NCI-H146 treated with DMSO at 0.1 percent for 48 hours (cell line): ENCODE measurements at regions not wholly inside any gene's neighbourhood (a gene's known extent, or its start where the extent isn't known, plus 50 kb on each side); places are given as distances from the start of the nearest gene placed in this dataset.
"Not testable (repeated sequence)": the region's sequence is repeated elsewhere in the genome, so short reads cannot be mapped to it uniquely, and the experiment has no call there.

Experiments used
- DNase-seq: peaks from one replicate; lab custom pipeline; 2025; ENCODE audit not compliant: unreplicated experiment; lab: John Stamatoyannopoulos, UW

DNA sequence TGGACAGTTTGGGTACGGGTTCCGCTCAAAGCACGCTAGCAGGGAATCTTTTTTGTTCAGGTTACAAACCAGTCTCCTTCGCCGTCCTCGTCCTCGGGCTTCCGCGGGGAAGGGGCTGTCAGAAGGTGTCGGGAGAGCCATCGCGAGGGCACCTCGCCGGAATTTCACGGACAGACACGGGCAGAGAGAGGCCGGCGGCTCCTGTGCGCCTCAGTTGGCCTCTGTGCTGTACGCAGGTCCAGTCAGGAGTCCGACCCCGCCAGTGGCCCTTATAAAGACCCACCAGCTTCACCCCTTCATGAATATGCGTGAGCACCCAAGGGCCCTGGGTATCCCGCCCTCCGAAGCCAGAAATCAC, 362.1 kb upstream of the DEFB115 start:
- DNase-seq = not testable (repeated sequence)

DNA sequence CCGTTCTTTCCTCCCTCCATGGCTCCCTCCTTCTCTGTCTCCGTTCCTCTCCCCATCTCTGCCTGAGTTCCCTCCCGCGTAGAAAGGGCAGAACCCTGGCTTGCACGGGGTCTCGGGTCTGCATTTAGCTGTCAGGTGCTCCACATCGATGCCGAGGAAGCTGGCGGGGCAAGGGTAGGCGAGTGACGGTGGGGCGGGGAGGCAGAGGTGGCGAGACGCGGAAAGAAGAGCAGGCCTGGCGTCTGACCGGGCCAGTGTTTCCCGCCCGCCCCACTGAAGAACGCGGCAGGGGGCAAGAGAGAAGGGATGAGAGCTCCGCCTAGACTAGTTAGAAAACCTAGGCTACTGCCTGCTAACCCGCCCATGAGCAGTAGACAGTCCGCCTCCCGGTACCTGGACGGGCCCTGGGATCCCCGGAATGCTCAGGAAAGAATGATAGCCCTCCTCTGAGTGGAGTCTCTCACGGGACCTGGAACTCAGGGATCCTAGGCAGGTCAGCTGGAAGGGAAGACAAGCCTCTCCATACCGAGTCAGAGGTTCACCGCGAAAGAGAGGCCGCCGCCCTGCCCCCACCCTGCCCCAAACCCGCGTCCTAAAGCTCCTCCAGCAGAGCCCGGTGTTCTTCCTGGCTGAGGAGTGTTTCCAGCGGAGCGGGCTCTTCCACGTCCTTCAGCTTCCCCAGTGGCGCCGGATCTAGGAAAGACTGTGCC, 357.9 kb upstream of the DEFB115 start:
- DNase-seq = not testable (repeated sequence)

DNA sequence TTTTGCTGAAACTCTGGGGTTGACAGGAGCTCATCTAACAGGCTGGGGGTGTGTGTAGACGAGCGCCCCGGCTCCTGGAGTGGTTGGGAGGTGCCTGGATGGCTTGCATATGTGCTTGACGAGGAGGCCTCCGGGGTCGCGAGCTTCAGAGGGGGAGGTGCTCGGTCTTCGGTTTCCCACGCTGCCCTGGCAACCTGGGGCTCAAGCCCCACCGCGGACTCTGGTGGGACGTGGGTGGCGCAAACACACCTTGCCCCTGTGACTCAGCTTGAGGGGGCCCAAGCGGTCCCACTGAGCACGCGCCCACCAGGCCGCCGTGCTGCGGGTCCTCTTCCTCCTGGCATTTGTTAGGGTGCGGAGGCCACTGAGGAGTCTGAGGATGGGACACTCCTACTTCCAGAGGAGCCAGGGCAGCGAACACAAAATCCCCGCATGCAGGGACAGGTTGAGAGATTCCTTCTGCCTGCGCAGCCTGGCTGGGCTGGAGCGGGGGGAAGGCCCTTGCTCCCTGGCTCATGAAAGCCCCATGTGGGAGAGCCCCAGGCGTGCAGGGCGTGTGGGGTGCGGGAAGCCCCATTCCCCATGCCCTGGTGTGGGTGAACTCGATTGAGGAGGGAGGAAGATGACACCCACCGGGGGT, 357.3 kb upstream of the DEFB115 start:
- not testable (repeated sequence) for DNase-seq

DNA sequence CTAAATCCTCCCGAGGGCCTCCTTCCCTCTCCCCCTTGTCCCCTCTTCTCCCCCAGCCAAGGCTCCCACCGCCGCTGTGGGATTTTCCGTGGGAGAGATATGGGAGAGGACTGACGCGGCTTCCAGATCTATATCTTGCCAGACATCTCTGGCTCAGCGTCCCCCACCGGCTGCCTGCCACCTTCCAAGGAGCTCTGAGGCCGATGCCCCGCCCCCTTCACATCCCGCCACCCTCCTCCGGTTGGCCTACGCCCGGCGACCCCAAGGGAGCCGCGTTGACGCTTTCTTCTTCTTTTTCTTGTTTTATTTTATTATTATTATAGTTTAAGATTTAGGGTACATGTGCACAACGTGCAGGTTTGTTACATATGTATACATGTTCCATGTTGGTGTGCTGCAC, 352.2 kb upstream of the DEFB115 start:
- DNase-seq = not testable (repeated sequence)

DNA sequence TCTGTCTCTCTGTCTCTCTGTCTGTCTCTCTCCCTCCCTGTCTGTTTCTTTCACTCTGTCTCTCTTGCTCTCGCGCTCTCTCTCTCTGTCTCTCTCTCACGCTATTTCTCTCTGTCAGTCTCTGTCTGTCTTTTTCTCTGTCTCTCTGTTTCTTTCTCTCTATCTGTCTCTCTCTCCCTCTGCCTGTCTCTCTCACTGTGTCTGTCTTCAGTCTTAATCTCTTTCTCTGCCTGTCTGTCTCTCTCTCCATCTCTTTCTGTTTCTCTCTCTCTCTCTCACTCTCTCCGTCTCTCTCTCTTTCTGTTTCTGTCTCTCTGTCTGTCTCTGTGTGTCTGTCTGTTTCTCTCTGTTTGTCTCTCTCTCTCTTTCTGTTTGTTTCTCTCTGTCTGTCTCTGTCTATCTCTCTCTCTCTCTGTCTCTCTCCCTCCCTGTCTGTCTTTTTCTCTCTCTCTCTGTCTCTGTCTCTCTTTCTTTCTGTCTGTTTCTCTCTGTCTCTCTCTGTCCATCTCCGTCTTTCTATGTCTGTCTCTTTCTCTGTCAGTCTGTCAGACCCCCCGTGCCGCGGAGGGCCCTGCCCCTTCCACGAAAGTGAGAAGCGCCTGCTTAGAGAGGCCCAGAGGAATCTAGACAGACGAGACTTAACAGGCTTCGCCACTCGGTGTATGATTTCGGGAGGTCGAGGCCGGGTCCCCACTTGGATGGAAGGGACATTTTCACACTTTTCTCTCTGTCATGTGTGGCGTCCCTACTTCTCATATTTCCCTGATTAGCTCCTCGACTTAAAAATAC, 346.3 kb upstream of the DEFB115 start:
- no peak for DNase-seq

DNA sequence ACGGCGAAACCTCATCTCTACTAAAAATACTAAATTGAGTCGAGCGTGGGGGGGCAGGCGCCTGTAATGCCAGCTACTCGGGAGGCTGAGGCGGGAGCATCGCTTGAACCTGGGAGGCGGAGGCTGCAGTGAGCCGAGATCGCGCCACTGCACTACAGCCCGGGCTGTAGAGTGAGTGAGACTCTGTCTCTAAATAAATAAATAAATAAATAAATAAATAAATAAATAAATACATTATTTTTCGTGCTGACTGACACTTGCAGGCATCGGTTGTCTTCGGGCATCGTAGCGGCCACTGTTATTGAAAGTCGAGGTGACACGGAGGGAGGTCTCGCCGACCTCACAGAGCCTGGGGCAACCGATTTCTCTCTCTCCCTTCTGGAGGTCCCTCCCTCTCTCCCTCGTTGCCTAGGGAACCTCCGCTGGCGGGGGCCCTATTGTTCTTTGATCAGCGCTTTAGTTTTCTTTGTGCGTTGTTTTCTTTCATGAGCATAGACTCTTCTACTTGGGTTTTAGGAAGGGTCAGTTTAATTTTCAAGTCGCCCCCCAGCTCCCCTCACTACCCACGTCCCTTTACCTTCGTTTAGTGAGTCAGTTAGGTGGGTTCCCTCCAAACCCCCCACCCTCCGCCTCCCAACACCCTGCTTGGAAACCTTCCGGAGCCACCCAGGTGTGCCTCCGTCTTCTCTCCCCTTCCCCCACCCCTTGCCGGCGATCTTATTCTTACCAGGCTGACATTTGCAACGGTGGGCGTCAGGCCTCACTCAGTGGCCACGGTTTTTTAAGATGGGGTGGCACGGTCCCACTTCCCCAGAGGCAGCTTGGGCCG, 345.4 kb upstream of the DEFB115 start:
- DNase-seq = not testable (repeated sequence)

DNA sequence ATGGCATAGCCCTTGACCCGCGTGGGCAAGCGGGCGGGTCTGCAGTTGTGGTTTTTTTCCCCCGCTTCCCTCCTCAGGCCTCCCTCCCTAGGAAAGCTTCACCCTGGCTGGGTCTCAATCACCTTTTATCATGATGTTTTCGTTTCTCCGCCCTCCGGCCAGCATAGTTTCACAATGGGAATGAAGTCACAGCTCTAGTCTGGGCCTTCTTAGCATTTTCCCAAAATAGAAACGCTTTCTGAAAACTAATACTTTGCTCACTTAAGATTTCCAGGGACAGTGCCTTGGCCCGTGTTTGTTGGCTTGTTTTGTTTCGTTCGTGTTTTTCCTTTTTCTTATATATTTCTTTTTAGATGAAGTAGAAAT, 344.8 kb upstream of the DEFB115 start:
- DNase-seq = not testable (repeated sequence)

DNA sequence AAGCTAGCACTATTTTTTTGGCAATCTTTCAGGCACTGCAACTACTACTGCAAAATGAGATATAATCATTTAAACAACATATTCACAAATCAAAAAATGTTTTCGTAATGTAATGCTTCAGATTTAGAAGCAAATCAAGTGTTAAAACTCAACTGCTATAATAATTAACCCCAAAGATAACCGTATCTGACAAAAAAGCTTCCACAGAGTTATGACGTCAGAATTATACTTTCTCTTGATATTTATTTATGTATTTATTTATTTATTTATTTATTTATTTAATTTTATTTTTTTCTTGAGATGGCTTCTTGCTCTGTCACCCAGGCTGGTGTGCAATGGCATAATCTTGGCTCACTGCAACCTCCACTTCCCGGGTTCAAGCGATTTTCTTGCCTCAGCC, 341.1 kb upstream of the DEFB115 start:
- not testable (repeated sequence) for DNase-seq

DNA sequence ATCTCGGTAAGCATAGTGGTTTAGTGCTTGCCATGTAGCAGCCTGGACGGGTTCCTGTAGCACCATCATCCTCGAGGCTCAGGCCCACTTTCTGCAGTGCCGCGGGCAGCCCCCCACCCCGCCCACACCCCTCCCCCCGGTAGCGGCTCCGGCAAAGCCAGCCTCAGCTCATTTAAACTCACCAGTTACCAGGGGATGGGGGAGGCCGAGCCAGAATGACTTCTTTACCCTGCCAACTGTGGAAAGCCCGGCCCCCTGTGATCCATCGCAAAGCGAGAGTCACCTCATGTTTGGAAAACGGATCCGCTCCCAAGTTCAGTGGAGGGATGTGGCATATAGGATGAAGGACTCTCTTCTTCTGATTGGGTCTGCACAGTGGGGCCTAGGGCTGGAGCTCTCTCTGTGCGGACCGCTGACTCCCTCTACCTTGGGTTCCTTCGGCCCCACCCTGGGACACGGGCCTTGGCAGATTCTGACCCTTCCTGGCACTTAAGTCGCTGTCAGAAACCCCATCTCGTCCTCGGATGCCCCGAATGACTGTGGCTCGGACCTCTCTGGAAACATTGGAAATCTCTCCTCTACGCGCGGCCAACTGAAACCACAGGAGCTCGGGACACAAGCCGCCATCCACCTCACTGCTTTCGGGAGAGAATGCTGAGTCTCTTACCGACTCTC, 337.8 kb upstream of the DEFB115 start:
- DNase-seq = no peak

DNA sequence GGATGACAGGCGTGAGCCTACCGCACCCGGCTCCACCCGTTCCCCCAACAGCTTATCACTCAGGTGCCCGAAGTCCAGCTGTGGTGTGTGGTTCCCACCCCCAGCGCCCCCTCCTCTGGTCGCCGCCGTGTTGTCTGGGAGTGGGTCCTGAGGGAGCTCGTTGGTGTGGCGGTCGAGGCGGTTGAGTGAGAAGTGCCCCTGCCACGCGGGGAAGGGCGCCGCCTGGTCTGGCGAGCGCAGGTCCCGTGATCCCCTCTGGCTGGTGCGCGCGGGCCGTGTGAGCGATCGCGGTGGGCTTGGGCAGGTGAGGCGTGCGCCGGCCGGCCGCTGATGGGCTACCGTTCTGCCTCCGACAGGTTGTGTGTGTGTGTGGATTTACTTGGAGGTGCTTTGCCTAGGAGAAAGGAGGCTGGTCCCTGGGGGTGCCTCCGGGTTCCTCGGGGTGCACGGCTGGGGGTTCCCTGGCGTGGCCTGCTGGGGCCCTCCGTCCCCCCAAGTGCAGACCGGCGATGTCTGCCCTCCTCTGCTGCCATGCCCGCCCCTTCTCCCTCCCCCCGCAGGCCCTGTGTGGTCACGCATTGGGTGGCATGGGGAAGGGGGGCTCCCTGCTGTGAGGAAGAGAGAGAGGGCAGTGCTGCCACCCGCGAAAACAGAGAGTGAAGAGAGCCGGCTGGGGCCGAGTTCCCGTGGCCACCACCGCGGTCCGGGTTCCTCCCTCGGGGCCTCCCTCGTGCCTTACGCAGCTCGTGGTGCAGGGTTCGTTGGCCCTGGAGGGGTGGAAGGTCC, 336.0 kb upstream of the DEFB115 start:
- no peak for DNase-seq

DNA sequence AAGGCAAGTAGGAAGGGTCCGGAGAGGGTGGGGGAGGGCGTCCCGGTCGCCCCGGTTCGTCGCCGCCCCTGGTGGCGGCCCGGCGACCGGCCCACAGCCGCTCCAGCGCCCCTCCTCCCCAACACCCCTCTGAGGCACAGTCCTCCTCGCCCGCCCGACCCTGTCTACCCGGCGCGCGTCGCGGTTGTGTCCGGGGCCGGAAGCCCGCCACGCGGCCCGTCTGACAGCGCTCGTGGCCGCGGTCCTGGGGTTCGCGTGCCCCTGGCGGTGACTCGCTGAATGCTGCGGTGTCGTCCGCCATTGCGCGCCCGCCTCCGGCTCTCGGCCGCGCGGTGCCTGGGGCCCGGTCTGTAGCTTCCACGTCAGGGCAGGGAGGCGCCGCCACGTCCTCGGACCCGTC, 335.3 kb upstream of the DEFB115 start:
- DNase-seq = no peak

DNA sequence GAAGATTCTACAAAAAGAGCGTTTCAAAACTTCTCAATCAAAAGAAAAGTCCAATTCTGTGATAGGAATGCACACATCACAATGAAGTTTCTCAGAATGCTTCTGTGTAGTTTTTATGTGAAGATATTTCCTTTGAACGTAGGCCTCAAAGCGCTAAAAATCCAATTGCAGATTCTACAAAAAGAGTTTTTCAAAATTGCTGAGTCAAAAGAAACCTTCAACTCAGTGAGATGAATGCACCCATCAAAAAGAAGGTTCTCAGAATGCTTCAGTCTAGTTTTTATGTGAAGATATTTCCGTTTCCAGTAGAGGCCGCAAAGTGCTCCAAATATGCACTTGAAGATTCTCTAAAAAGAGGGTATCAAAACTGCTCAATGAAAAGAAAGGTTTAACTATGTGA, 319.7 kb upstream of the DEFB115 start:
- DNase-seq = no peak

DNA sequence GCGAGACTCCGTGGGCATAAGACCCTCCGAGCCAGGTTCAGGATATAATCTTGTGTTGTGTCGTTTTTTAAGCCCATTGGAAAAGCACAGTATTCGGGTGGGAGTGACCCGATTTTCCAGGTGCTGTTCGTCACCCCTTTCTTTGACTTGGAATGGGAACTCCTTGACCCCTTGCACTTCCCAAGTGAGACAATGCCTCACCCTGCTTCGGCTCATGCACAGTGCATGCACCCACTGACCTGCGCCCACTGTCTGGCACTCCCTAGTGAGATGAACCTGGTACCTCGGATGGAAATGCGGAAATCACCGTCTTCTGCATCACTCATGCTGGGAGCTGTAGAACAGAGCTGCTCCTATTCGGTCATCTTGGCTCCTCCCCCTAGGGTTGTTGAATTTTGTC, 307.7 kb upstream of the DEFB115 start:
- no peak for DNase-seq

DNA sequence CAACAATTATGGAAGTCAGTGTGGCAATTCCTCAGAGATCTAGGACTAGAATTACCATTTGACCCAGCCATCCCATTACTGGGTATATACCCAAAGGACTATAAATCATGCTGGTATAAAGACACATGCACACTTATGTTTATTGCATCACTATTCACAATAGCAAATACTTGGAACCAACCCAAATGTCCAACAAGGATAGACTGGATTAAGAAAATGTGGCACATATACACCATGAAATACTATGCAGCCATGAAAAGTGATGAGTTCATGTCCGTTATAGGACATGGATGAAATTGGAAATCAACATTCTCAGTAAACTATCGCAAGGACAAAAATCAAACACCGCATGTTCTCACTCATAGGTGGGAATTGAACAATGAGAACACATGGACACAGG, 306.4 kb upstream of the DEFB115 start:
- DNase-seq = not testable (repeated sequence)

DNA sequence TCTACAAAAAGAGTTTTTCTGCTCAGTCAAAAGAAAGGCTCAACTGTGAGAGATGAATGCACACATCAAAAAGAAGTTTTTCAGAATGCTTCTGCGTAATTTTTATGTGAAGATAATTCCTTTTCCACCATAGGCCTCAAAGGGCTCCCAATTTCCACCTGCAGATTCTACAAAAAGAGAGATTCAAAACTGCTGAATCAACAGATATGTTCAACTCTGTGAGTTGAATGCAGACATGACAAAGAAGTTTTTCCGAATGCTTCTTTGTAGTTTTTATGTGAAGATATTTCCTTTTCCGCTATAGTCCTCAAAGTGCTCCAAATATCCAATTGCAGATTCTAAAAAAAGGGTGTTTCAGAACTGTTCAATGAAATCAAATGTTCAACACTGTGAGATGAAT, 300.8 kb upstream of the DEFB115 start:
- DNase-seq = not testable (repeated sequence)

DNA sequence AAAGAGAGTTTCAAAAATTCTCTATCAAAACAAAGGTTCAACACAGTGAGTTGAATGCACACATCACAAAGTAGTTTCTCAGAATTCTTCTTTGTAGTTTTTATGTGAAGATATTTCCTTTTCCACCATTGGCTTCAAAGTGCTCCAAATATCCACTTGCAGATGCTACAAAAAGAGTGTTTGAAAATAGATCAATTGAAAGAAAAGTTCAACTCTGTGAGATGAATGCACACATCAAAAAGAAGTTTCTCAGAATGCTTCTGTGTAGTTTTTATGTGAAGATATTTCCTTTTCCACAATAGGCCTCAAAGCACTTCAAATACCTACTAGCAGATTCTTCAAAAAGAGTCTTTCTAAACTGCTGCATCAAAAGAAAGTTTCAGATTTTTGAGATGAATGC, 298.3 kb upstream of the DEFB115 start:
- DNase-seq = not testable (repeated sequence)

DNA sequence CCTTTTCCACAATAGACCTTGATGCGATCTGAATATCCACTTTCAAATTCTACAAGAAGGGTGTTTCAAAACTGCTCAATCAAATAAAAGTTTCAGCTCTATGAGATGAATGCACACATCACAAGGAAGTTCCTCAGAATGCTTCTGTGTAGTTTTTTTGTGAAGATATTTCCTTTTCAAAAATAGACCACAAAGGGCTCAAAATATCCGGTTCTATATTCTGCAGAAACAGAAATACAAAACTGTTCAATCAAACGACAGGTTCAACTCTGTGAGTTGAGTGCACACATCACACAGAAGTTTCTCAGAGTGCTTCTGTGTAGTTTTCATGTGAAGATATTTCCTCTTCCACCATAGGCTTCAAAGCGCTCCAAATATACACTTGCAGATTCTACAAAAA, 293.9 kb upstream of the DEFB115 start:
- no peak for DNase-seq

DNA sequence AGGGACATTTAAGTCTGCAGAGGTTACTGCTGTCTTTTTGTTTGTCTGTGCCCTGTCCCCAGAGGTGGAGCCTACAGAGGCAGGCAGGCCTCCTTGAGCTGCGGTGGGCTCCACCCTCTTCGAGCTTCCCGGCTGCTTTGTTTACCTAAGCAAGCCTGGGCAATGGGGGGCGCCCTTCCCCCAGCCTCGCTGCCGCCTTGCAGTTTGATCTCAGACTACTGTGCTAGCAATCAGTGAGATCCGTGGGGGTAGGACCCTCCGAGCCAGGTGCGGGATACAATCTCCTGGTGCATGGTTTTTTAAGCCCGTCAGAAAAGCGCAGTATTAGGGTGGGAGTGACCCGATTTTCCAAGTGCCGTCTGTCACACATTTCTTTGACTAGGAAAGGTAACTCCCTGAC, 281.6 kb upstream of the DEFB115 start:
- not testable (repeated sequence) for DNase-seq

DNA sequence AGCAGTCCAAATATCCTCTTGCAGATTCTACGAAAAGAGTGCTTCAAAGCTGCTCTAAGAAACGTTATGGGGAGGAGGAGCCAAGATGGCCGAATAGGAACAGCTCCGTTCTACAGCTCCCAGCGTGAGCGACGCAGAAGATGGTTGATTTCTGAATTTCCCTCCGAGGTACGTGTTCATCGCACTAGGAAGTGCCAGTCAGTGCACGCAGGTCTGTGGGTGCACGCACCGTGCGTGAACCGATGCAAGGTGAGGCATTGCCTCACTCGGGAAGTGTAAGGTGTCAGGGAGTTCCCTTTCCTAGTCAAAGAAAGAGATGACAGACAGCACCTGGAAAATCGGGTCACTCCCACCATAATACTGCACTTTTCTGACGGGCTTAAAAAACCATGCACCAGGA, 272.1 kb upstream of the DEFB115 start:
- DNase-seq = no peak
